Psoas muscle (tissue), 7 donors: ENCODE measurements at regions not wholly inside any gene's neighbourhood (a gene's known extent, or its start where the extent isn't known, plus 50 kb on each side); places are given as distances from the start of the nearest gene placed in this dataset.

Experiments
- ATAC-seq, 4 donors: fragments of 200-7000 bp; cut with Tn5 transposase; one replicate each; pipeline ENCODE4 v1.9.1; 2020; ENCODE audit warnings: moderate library complexity in 3 of 4, mild to moderate bottlenecking in 2 of 4
- DNase-seq, 2 donors: peaks; one replicate each; pipeline ENCODE4 v3.0.0-alpha.2; 2020
- H3K27ac ChIP-seq: fragments of 200-600 bp; one replicate; pipeline ENCODE4 v1.8.0; 2022
- H3K27me3 ChIP-seq, 3 donors: fragments of 200-600 bp in 1 of 3; one replicate each; pipeline versions ENCODE4 v1.6.1 to v1.8.0; 2013 to 2022; ENCODE audit warnings: low read length in 2 of 3, mild to moderate bottlenecking in 2 of 3, moderate library complexity in 1 of 3; ENCODE audit not compliant: insufficient read depth in 3 of 3
- H3K36me3 ChIP-seq, 2 donors: fragments of 200-600 bp in 1 of 2; one replicate each; pipeline versions ENCODE4 v1.6.1 to v1.8.0; 2013 to 2022; ENCODE audit warnings: low read depth in 1 of 2, mild to moderate bottlenecking in 1 of 2, moderate library complexity in 1 of 2; ENCODE audit not compliant: insufficient read depth in 1 of 2
- H3K4me1 ChIP-seq: fragments of 200-600 bp; one replicate; pipeline ENCODE4 v1.8.0; 2022
- H3K4me3 ChIP-seq: fragments of 200-600 bp; one replicate; pipeline ENCODE4 v1.8.0; 2022; ENCODE audit warnings: mild to moderate bottlenecking
- H3K9me3 ChIP-seq: fragments of 200-600 bp; one replicate; pipeline ENCODE4 v1.8.0; 2022
- WGBS, 3 donors: extraction: QIAGEN DNeasy Blood & Tissue Kit; methylation state at CpG; one replicate each; pipeline versions ENCODE4 v1.1.6 to v1.1.7; 2013; 5-methylcytosine and 5-hydroxymethylcytosine counted together
- intact Hi-C, 2 donors: fragments of 100-400 bp; cut with DNase I; formaldehyde crosslinking; loops; one replicate each; pipeline versions ENCODE4 v1.11.0 to v1.14.2; 2022
- TF ChIP-seq, protein P1 (sequence below): fragments of 200-600 bp; IDR thresholded peaks from one replicate; pipeline ENCODE4 v1.8.0; 2022; ENCODE audit warnings: antibody characterized with exemption
- donor health status: healthy with polysubstance abuse.
- donor health status: DM: no; HTN: no; CAD: no; lungs with moderate emphysema.
- donor health status: Bipolar disorder and iron deficiency.
- donor health status: healthy.
- donor health status: DM: yes; HTN: yes; CAD: no.
- donor health status: DM: no; HTN: no; CAD: no.
- donor health status: DM: yes; HTN: yes; CAD: no.

DNA sequence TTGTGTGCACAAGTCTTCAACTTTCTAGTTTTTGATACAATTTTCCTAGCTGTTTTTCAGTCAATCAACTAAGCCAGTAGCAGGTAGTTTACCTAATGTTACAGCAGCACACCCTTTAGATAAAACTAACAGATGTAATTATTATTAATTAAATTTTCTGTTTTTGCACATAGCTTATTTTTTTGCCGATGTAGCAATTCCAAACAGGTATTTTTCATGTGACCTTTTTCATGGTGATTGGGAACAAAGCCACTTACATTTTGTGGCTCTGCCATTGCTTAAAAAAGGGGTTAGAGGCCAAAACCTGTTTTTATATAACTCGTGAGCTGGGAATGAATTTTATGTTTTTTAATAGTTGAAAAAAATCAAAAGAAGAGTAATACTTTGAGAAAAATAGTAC, 724.5 kb downstream of the FAM181B start:
- DNase-seq = no peak
- Histone ChIP-seq H3K27me3 (no peaks in the 10 kb centered on the region), H3K9me3 (no peaks in the 10 kb centered on the region), H3K4me1 (no peaks in the 10 kb centered on the region), H3K4me3 (no peak overlapping the region), H3K27ac (no peak overlapping the region), H3K36me3 (no peaks in the 10 kb centered on the region)
- TF ChIP-seq, protein P1, sequence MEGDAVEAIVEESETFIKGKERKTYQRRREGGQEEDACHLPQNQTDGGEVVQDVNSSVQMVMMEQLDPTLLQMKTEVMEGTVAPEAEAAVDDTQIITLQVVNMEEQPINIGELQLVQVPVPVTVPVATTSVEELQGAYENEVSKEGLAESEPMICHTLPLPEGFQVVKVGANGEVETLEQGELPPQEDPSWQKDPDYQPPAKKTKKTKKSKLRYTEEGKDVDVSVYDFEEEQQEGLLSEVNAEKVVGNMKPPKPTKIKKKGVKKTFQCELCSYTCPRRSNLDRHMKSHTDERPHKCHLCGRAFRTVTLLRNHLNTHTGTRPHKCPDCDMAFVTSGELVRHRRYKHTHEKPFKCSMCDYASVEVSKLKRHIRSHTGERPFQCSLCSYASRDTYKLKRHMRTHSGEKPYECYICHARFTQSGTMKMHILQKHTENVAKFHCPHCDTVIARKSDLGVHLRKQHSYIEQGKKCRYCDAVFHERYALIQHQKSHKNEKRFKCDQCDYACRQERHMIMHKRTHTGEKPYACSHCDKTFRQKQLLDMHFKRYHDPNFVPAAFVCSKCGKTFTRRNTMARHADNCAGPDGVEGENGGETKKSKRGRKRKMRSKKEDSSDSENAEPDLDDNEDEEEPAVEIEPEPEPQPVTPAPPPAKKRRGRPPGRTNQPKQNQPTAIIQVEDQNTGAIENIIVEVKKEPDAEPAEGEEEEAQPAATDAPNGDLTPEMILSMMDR = no peak
- no peak for ATAC-seq
- intact Hi-C loops = no loop called here
- 68 to 73% (median 72%) methylated on average over 2 of the region's 2 CpGs for WGBS, 3 donors

DNA sequence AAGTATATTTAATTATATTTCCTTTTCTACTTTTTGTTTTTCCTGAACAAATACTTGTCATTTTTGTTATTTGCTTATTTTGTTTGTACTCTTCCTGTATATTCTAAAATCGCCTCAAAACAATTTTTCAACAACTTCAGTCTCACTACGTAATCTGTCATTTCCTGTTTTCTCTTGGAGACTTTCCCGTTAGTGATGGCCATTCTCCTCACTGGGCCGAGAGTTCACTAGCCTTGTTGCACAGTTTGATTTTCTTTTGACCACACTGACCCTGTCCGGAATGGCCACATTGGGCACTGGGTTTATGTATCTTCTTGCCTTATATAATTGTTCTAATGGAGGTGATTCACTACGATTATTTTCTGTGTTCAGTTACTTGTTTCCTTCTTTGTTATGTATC, 726.1 kb downstream of the FAM181B start:
- no peaks in the 10 kb centered on the region for H3K27me3 ChIP-seq
- TF ChIP-seq, protein P1 = no peak
- intact Hi-C loops = no loop called here
- no peaks in the 10 kb centered on the region for H3K36me3 ChIP-seq
- no peak overlapping the region for H3K27ac ChIP-seq
- no peak overlapping the region for H3K4me3 ChIP-seq
- DNase-seq = no peak
- no peaks in the 10 kb centered on the region for H3K9me3 ChIP-seq
- 57 to 60% (median 60%) methylated on average over 6 of the region's 6 CpGs for WGBS, 3 donors
- no peak for ATAC-seq
- no peaks in the 10 kb centered on the region for H3K4me1 ChIP-seq

DNA sequence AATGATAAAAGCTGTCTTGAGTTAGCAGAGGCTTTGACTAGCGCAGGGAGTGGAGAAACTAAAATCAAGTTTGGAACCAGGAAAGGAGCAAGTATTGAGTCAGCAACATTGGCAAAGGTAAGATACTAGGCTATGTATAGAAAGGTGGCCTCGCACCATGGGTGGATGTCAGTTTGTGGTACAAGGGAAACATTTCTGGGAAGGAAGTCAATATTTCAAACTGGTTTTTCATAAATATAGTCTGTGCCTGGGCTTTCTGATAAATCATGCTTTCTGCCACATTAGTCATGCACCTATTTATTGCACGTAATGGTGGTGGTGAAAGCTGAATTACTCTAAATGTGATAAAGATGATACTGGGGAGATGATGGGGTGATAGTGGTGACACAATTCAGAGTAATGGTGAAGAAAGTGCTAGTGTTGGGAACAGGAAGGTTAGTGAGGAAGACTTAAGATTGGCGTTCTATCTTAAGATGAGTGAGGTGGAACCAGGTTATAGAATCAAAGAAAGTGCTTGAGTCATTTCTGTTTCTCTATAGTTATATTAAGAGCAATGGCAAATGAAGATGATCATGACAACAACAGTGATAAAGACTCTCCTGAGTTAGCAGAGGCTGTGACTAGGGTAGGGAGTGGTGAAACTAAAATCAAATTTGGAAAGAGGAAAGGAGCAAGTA, 729.0 kb downstream of the FAM181B start:
- Histone ChIP-seq H3K36me3 (no peaks in the 10 kb centered on the region), H3K4me3 (no peak overlapping the region), H3K27me3 (no peaks in the 10 kb centered on the region), H3K4me1 (no peaks in the 10 kb centered on the region), H3K27ac (no peak overlapping the region), H3K9me3 (no peaks in the 10 kb centered on the region)
- WGBS, 3 donors = 86 to 89% (median 87%) methylated on average over 4 of the region's 4 CpGs
- TF ChIP-seq, protein P1 = no peak
- intact Hi-C loops = no loop called here
- DNase-seq (no peak), ATAC-seq (no peak)

DNA sequence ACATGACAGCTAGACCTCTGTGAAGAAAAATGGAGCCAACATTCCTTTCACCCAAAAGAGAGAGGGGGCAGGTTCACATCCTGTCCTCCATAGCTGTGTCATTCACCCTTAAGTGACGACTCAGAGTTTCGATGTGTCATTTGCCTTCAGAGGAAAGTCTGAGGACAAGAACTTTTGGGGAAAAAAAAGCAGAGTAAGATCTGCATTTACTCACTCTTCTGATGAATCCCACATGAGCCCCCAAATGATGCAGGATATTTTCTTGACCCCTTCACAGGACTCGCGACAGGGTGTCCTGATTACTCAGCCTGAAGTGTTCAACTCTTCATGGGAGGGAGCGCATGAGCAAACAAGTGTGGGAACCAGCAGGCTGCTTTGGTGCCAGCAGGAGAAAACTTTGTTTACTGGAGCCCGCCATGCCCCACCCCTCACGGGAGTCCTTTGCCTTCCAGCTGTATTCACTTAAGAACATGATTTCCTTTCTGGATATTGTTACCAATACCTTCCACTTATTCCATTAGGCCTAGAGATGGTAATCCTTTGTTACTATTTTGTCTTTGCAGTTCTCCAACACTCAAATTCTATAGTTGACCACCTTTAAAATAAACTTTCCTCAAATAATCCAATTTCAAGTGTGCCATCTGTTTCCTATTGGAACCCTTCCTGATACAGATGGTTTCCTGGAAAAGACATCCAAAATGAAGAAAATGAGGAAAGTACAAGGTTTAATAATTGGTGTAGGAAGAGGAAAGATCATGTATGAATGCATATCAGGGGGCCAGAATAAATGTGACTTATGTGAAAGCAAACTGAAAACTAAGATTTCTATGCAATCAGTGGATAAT, 729.8 kb downstream of the FAM181B start:
- 73 to 78% (median 77%) methylated on average over 7 of the region's 7 CpGs for WGBS, 3 donors
- Histone ChIP-seq H3K4me3 (no peak overlapping the region), H3K27me3 (no peaks in the 10 kb centered on the region), H3K4me1 (no peaks in the 10 kb centered on the region), H3K36me3 (no peaks in the 10 kb centered on the region), H3K27ac (no peak overlapping the region), H3K9me3 (no peaks in the 10 kb centered on the region)
- ATAC-seq (no peak), DNase-seq (no peak)
- TF ChIP-seq, protein P1 = no peak
- intact Hi-C loops = no loop called here
